ENCODE measurements at regions not wholly inside any gene's neighbourhood (a gene's known extent, or its start where the extent isn't known, plus 50 kb on each side); places are given as distances from the start of the nearest gene placed in this dataset.

- Histone ChIP-seq H3K4me2 (ENCODE audit: low read length) (no peak overlapping the region), H3K9me2 (ENCODE audit: insufficient read depth, low read length) (no peaks in the 10 kb centered on the region), H4K20me1 (ENCODE audit: insufficient read depth) (no peaks in the 10 kb centered on the region), H3K36me3 (ENCODE audit: insufficient read depth, low read length) (no peaks in the 10 kb centered on the region), H2AFZ (ENCODE audit: low read depth, low read length) (no peak overlapping the region), H3K27ac (ENCODE audit: low read length) (no peak overlapping the region), H3K4me3 (ENCODE audit: low read length) (no peak overlapping the region), H3F3A (ENCODE audit: insufficient read depth, low read length, poor library complexity, severe bottlenecking) (no peaks in the 10 kb centered on the region), H3K9ac (ENCODE audit: low read length) (no peak overlapping the region), H3K27me3 (ENCODE audit: insufficient read depth, low read depth, low read length) (no peaks in the 10 kb centered on the region), H3K9me3 (ENCODE audit: low read length) (no peaks in the 10 kb centered on the region), H3K79me2 (replicated peaks; ENCODE audit: insufficient read depth, low read length) (no peaks in the 10 kb centered on the region)
- TF ChIP-seq SMC3 (conservative IDR thresholded peaks at IDR 0.05; ENCODE audit: poor library complexity) = no peak
- TF ChIP-seq, protein P1, sequence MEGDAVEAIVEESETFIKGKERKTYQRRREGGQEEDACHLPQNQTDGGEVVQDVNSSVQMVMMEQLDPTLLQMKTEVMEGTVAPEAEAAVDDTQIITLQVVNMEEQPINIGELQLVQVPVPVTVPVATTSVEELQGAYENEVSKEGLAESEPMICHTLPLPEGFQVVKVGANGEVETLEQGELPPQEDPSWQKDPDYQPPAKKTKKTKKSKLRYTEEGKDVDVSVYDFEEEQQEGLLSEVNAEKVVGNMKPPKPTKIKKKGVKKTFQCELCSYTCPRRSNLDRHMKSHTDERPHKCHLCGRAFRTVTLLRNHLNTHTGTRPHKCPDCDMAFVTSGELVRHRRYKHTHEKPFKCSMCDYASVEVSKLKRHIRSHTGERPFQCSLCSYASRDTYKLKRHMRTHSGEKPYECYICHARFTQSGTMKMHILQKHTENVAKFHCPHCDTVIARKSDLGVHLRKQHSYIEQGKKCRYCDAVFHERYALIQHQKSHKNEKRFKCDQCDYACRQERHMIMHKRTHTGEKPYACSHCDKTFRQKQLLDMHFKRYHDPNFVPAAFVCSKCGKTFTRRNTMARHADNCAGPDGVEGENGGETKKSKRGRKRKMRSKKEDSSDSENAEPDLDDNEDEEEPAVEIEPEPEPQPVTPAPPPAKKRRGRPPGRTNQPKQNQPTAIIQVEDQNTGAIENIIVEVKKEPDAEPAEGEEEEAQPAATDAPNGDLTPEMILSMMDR (IDR thresholded peaks at IDR 0.05; ENCODE audit: poor library complexity, severe bottlenecking) = no peak
Measured at GRCh38 chr13:70253411-70253810, 145.2 kb upstream of the KLHL1 start.

DNA sequence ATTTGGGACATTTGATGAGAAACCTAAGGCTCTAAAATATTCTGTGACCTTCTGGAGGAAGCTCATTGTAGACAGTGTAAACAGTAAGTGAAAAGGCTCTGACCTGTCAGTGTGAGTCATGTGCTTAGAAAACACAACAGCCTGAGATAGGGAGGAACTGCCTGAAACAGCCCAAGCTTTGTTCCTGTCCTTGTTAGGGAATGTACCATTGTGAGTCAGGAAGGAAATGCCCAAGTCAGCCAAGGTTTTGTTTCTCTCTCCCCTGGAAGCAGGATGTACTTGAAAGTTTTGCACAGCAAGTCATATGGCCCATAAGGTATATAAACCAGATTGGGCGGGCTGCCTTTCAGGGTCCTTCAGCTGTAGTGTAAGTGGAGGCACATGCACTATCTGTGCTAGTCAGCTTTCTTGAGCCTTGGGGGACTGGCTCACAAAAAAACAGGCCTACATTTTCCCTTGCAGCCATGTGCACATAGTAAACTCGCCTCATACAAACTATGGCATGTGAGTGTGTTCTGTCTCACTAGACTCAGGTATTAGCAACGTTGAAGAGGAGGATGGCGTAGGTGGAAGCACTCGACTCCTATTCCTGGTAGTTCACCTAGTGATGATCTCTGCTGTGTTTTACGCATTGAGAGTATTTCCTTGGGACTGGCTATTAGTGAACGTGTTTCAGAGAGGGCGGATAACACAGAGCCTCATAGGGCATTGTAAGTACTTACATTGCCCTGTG, 141.2 kb upstream of the KLHL1 start:
- Histone ChIP-seq H3K4me3 (ENCODE audit: low read length) (no peak overlapping the region), H3K4me2 (ENCODE audit: low read length) (no peak overlapping the region), H3K9me3 (ENCODE audit: low read length) (no peaks in the 10 kb centered on the region), H3K27me3 (ENCODE audit: insufficient read depth, low read depth, low read length) (no peaks in the 10 kb centered on the region), H3K9me2 (ENCODE audit: insufficient read depth, low read length) (no peaks in the 10 kb centered on the region), H2AFZ (ENCODE audit: low read depth, low read length) (no peak overlapping the region), H4K20me1 (ENCODE audit: insufficient read depth) (no peaks in the 10 kb centered on the region), H3F3A (ENCODE audit: insufficient read depth, low read length, poor library complexity, severe bottlenecking) (no peaks in the 10 kb centered on the region), H3K36me3 (ENCODE audit: insufficient read depth, low read length) (no peaks in the 10 kb centered on the region), H3K79me2 (replicated peaks; ENCODE audit: insufficient read depth, low read length) (no peaks in the 10 kb centered on the region), H3K27ac (ENCODE audit: low read length) (no peak overlapping the region), H3K9ac (ENCODE audit: low read length) (no peak overlapping the region)
- no peak for TF ChIP-seq EP300 (conservative IDR thresholded peaks at IDR 0.05; ENCODE audit: poor library complexity, severe bottlenecking)
- no peak for TF ChIP-seq RAD21 (conservative IDR thresholded peaks at IDR 0.05)
- no peak for TF ChIP-seq MXI1 (conservative IDR thresholded peaks at IDR 0.05; ENCODE audit: poor library complexity, severe bottlenecking)
- no peak for TF ChIP-seq EZH2 (IDR thresholded peaks at IDR 0.05; ENCODE audit: borderline replicate concordance, insufficient read depth, low read length, poor library complexity, severe bottlenecking)
- TF ChIP-seq, protein P1 (IDR thresholded peaks at IDR 0.05; ENCODE audit: poor library complexity, severe bottlenecking) = no peak
- no peak for TF ChIP-seq SMC3 (conservative IDR thresholded peaks at IDR 0.05; ENCODE audit: poor library complexity)
- no peak for TF ChIP-seq TAF1 (IDR thresholded peaks at IDR 0.05; ENCODE audit: low read depth)
- no peak for TF ChIP-seq POLR2AphosphoS5 (IDR thresholded peaks at IDR 0.05)
- TF ChIP-seq REST (IDR thresholded peaks at IDR 0.05; ENCODE audit: borderline replicate concordance) = no peak

All from neural cell (in vitro differentiated cells).